Stimulated activated memory B cell treated with anti-CD40 and anti-IgM and Interleukin-4, amounts not matched to agents 10 μg/mL and 1 μg/mL and 100 μg/mL, for 72 hours (primary cell): ENCODE measurements at regions not wholly inside any gene's neighbourhood (a gene's known extent, or its start where the extent isn't known, plus 50 kb on each side); places are given as distances from the start of the nearest gene placed in this dataset.

ENCODE experiments used
- ATAC-seq: fragments of 150-1000 bp; cut with Tn5 transposase; 2 replicates; pipeline ENCODE4 v1.10.0; 2021
- H3K27ac Mint-ChIP-seq: one replicate; pipeline ENCODE4 v1.8.0; 2022; ENCODE audit warnings: mild to moderate bottlenecking, mixed read lengths
- H3K27me3 Mint-ChIP-seq: one replicate; pipeline ENCODE4 v1.8.0; 2022; ENCODE audit warnings: mixed read lengths
- H3K36me3 Mint-ChIP-seq: one replicate; pipeline ENCODE4 v1.8.0; 2022; ENCODE audit warnings: mixed read lengths
- H3K4me1 Mint-ChIP-seq: one replicate; pipeline ENCODE4 v1.8.0; 2022; ENCODE audit warnings: mixed read lengths
- H3K4me3 Mint-ChIP-seq: one replicate; pipeline ENCODE4 v1.8.0; 2022; ENCODE audit warnings: mild to moderate bottlenecking, moderate library complexity, mixed read lengths
- H3K9me3 Mint-ChIP-seq: one replicate; pipeline ENCODE4 v1.8.0; 2022; ENCODE audit warnings: mixed read lengths

DNA sequence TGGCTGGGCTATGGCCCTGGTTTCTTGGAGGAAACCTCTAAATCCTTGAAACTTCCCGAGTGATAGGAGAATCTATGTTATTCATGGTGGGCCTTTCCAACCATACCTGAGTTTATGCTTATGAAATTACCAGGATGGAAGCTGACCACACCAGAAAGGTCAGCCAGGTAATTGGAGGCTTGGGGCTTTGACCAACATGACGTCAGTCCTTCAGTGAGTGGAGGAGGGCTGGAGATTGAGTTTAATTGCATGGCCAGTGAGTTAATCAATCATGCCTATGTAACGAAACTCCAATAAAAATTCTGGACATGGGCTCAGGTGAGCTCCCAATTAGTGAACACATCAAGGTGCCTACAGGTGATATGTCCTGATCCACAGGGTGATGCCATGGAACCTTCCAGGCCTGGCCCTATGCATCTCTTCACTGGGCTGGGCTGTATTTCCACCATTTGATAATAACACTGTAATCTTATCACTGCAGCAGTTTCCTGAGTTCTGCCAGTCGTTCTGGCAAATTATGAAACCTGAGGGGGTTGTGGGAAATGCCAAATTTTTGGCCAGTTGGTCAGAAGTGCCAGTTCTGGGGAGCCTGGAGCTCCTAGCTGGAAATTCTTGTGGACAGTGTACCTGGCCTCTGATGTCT, 106.5 kb downstream of the CDH26 start:
- H3K27ac Mint-ChIP-seq = no peak overlapping the region
- no peak for ATAC-seq
- H3K9me3 Mint-ChIP-seq = no peaks in the 10 kb centered on the region
- no peak overlapping the region for H3K4me3 Mint-ChIP-seq
- H3K4me1 Mint-ChIP-seq = no peaks in the 10 kb centered on the region
- no peaks in the 10 kb centered on the region for H3K27me3 Mint-ChIP-seq
- H3K36me3 Mint-ChIP-seq = no peaks in the 10 kb centered on the region

DNA sequence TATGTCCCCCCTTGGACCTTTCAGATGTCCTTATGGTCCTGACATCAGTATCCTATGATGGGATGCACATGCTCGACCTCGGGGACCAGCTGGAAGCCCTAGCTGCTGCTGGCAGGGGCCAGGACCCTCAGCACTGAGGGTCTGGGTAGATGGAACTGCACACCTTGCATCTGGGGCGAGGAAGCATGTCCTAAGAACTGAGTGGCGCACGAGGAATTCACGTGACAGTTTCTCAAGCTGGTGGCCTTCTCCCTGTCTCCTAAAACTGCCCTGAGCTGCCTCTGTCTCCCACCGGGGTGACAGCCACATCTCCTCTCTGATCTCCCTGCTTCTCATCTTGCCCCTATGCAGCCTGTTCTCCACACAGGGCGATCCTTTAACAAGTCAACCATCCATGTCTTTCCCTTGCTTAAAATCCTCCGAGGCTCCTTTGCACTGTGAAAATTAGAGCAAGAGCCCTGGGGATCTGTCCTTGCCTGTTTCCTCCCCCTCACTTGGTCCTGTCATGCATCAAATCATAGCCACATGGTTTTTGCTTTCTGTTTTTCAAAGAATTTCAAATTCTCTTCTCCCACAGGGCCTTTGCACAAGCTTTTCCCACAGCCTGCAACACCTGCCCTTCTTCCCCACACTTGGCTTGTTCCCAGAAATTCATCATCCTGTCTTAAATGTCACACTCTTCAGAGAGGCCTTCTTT, 107.7 kb downstream of the CDH26 start:
- no peak overlapping the region for H3K27ac Mint-ChIP-seq
- no peaks in the 10 kb centered on the region for H3K36me3 Mint-ChIP-seq
- H3K4me1 Mint-ChIP-seq = no peaks in the 10 kb centered on the region
- no peak overlapping the region for H3K4me3 Mint-ChIP-seq
- H3K27me3 Mint-ChIP-seq = no peaks in the 10 kb centered on the region
- no peak for ATAC-seq
- H3K9me3 Mint-ChIP-seq = no peaks in the 10 kb centered on the region

DNA sequence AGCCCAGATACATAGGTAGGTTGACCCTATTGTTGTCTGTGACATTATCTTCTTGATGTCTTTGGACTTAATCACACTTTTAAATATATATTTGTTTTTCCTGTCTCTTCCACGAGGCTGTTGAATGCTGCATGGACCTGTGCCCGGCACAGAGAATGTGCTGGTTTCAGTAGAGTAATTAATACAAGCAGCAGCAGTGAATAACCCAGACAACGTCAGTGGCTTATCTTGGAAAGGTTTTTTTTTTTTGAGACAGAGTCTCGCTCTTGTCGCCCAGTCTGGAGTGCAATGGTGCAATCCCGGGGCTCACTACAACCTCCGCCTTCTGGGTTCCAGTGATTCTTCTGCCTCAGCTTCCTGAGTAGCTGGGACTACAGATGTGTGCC, 108.2 kb downstream of the CDH26 start:
- H3K27ac Mint-ChIP-seq = no peak overlapping the region

DNA sequence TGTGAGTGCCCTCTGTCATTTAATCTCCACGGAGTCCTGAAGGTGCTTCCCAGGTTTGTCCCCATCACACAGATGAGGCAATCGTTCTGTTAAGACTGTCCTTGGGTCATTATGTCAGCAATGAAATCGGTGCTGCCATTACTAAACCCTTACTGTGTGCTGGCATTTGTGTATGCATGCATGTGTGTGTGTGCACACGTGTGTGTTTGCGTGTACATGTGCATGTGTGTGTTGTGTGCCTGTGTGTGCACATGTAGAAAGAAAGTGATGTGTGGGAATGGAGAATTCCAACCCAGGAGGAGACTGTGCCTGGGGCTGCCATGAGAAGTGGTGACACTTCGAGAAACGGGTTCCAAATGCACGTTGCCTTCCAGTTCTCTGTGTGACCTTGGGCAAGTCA, 110.3 kb downstream of the CDH26 start:
- Mint-ChIP-seq H3K4me3 (no peak overlapping the region), H3K4me1 (no peaks in the 10 kb centered on the region), H3K9me3 (no peaks in the 10 kb centered on the region), H3K36me3 (no peaks in the 10 kb centered on the region), H3K27me3 (no peaks in the 10 kb centered on the region), H3K27ac (no peak overlapping the region)
- ATAC-seq = no peak

More for the DNA sequence above, 108.2 kb downstream of the CDH26 start:
- Mint-ChIP-seq H3K4me3 (no peak overlapping the region), H3K4me1 (no peaks in the 10 kb centered on the region), H3K36me3 (no peaks in the 10 kb centered on the region), H3K9me3 (no peaks in the 10 kb centered on the region), H3K27me3 (no peaks in the 10 kb centered on the region)
- ATAC-seq = no peak

DNA sequence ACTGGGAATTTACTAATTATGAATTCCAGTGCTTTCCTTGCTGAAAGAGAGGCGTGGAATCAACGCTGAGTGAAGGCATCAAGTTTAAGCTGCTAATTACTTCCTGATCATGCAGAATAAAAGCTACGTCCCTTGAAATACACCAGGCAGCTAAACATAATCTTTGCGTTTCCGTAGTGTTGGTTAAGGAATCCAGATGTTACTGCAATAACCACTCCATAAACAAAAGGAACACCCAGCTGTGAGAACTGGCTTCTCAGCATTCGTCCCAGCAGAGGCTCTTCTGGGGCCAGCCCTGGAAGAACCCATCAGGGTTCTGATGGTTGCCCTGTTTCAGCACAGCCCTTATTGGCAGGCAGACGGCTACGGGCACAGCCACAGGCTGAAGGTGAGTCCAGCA, 111.4 kb downstream of the CDH26 start:
- H3K4me3 Mint-ChIP-seq = no peak overlapping the region
- no peaks in the 10 kb centered on the region for H3K27me3 Mint-ChIP-seq
- no peaks in the 10 kb centered on the region for H3K9me3 Mint-ChIP-seq
- no peaks in the 10 kb centered on the region for H3K36me3 Mint-ChIP-seq
- no peak overlapping the region for H3K27ac Mint-ChIP-seq
- H3K4me1 Mint-ChIP-seq = no peaks in the 10 kb centered on the region
- no peak for ATAC-seq

DNA sequence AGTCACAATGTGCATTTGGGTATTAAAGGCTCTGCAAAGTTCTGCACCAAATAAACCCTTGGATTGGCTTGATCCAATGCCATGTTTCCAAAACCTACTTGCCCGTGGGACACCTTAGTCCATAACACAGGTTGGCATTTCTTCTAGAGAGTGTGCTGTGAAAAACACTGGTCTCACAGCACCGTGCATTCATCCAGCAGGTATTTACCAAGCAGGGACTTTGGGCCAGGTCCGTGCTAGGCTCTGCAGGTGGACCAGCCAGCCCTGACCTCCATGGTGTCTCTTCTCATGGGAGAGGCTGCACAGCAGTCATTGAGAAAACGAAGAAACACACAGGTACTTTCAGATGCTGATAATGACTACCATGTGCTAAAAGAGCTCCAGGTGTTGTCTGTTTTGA, 112.6 kb downstream of the CDH26 start:
- Mint-ChIP-seq H3K27me3 (no peaks in the 10 kb centered on the region), H3K9me3 (no peaks in the 10 kb centered on the region), H3K36me3 (no peaks in the 10 kb centered on the region), H3K27ac (no peak overlapping the region), H3K4me3 (no peak overlapping the region), H3K4me1 (no peaks in the 10 kb centered on the region)
- no peak for ATAC-seq

DNA sequence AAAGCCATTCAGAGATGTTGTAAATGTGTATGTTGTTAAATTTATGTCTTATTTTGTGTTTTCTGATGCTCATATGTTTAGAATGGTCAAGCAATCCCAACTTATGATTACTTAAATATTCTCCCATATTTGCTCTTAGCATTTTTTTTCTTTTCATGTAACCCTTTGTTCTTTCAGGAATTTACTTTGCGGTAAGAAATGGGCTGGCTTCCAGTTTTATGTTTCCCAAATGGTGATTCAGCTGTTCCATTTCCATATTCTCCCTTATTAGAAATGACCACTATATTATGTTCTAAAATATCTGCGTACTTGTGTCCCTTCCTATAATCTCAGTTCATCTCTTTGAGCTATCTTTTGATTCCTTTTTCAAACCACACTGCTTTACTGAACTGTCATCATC, 113.7 kb downstream of the CDH26 start:
- Mint-ChIP-seq H3K36me3 (no peaks in the 10 kb centered on the region), H3K4me1 (no peaks in the 10 kb centered on the region), H3K27ac (no peak overlapping the region), H3K9me3 (no peaks in the 10 kb centered on the region), H3K4me3 (no peak overlapping the region), H3K27me3 (no peaks in the 10 kb centered on the region)
- no peak for ATAC-seq

DNA sequence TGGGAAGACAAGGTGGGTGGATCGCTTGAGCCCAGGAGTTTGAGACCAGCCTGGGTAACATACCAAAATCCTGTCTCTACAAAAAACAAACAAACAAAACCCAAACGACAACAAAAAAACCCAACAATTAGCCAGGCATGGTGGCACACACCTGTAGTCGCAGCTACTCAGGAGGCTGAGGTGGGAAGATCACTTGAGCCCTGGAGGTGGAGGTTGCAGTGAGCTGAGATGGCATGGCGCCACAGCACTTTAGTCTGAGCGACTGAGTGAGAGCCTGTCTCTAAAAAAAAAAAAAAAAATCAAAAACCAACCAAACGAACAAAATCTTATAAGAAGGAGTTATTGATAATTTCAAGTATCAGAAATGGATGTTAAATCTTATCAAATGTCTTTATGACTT, 114.9 kb downstream of the CDH26 start:
- no peaks in the 10 kb centered on the region for H3K9me3 Mint-ChIP-seq
- no peak overlapping the region for H3K4me3 Mint-ChIP-seq
- H3K27me3 Mint-ChIP-seq = no peaks in the 10 kb centered on the region
- no peak overlapping the region for H3K27ac Mint-ChIP-seq
- no peaks in the 10 kb centered on the region for H3K4me1 Mint-ChIP-seq
- no peaks in the 10 kb centered on the region for H3K36me3 Mint-ChIP-seq
- ATAC-seq = no peak

DNA sequence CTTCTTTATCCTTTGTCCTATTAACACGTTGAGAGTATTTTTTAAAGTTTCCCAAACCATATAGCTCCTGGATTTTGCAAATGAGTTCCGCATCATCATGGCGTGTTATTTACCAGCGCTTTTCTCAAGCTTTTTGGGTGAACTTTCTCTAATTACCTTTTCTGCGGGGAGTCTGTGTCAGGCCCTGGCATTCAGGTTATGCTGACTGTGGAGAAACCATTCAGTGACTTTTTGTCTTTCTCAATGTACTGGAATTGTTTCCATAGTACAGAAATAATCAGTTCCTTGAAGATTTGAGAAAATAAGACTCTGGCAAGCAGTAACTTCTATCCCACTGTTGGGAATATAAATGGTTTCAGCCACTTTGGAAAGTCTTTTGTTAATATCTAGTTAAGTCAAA, 115.3 kb downstream of the CDH26 start:
- no peak overlapping the region for H3K27ac Mint-ChIP-seq
- H3K4me3 Mint-ChIP-seq = no peak overlapping the region
- H3K36me3 Mint-ChIP-seq = no peaks in the 10 kb centered on the region

DNA sequence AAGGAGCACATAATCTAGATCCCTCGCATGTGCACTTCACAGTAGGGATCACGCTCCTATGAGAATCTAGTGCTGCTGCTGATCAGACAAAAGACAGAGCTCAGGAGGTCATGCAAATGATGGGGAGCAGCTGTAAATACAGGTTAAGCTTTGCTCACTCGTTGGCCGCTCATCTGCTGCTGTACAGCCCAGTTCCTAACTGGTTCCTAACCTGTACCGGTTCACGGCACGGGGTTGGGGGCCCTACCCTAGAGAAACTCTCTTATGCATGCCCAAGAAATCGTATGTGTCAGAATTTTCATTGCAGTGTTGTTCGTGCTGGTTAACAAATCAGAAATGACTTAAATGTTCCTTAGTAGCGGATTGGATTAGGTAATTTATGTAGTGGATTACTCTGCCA, 116.1 kb downstream of the CDH26 start:
- no peak for ATAC-seq
- no peaks in the 10 kb centered on the region for H3K27me3 Mint-ChIP-seq
- no peaks in the 10 kb centered on the region for H3K36me3 Mint-ChIP-seq
- H3K27ac Mint-ChIP-seq = no peak overlapping the region
- H3K9me3 Mint-ChIP-seq = no peaks in the 10 kb centered on the region
- no peak overlapping the region for H3K4me3 Mint-ChIP-seq
- no peaks in the 10 kb centered on the region for H3K4me1 Mint-ChIP-seq

More for the DNA sequence above, 115.3 kb downstream of the CDH26 start:
- Mint-ChIP-seq H3K27me3 (no peaks in the 10 kb centered on the region), H3K4me1 (no peaks in the 10 kb centered on the region), H3K9me3 (no peaks in the 10 kb centered on the region)
- no peak for ATAC-seq

DNA sequence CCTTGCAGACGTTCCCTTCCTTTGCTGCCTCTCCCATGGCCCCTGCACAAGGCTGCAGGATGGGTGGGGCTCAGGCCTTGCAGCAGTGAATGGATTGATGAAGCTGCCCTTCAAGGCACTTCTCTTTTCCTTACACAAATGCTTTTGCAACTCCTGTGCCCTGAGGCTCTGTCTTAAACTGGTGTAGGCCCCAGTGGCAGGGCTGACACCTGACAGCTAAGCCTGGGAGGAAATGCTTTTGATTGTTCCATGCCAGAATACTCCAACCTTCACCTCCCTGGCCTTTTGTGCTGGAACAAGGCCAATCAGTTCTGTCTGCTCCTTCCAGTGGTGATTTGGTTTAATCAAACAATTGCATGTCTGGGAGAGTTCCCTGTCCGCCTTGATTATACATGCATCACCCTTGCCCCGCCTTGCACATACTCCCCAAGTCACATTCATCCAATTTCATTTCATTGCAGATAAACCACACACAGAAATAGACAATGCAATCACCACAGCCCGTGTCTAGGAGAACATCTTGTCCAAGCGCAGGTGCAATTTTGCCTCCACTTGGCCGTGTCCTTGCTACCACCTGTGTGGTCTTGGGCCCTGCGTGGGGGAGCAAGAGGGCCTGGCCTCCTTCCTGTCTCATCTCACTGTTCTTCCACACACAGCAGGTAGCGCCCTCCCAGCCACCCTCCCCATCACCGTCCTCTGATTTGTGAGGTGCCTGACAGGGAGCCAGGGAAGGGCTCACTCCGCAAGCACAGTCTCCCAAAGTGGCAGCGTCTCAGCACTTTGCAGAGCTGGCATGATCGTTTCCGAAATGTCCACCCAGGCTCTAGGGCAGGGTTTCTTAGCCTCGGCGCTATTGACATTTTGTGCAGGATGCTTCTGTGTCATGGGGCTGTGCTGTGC, 120.4 kb downstream of the CDH26 start:
- Mint-ChIP-seq H3K27ac (no peak overlapping the region), H3K4me3 (no peak overlapping the region), H3K9me3 (peaks cover 3% of the 10 kb centered on the region), H3K36me3 (no peaks in the 10 kb centered on the region), H3K27me3 (no peaks in the 10 kb centered on the region), H3K4me1 (no peaks in the 10 kb centered on the region)
- no peak for ATAC-seq

DNA sequence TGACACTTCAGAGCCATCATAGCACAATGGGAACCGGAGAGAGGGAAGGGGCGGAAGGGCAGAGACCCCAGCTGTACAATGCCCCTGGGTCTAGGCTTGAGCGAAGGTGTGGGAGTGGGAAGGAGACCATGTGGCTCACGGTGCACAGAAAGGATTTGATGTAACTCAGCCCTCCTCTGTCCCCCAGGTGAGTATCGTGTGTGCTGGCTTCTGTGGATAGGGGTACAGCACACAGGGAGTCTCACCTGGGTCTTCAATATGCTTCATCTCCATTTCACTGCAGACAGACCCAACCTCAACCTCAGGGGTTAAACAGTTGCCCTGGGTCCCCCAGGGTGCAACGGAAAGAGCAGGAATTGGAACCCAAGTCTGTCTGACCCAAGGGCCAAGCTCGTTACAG, 122.2 kb downstream of the CDH26 start:
- H3K27me3 Mint-ChIP-seq = no peaks in the 10 kb centered on the region
- H3K4me1 Mint-ChIP-seq = no peaks in the 10 kb centered on the region
- no peak overlapping the region for H3K4me3 Mint-ChIP-seq
- ATAC-seq = no peak
- H3K27ac Mint-ChIP-seq = no peak overlapping the region
- no peaks in the 10 kb centered on the region for H3K36me3 Mint-ChIP-seq
- peaks cover 3% of the 10 kb centered on the region for H3K9me3 Mint-ChIP-seq

DNA sequence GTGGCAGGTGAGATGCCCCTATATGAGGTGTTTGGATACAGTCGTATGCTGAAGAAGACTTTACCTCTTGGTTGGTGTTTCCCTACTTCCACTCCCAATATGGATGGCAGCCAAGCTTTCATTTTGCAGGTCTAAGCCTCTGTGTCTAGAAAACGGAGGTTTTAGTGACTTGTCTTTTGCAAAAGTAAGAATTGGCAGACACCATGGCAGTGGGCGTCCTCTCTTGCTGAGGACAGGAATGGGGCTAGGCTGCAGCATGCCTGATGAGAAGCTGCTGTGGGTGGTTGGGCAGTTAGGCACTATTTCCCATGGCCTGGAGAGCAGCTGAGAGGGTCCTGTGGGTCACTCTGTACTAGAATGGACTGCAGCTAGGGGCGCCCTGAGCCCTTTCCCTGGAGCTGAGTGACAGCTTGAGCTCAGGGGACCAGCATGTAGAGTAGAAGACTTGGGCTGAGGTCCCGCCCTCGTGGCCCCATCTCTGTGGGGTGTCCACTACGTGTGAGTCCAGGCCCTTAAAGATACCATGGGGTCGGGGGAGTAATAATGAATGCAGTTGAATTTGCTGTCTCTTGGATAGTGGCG, 127.4 kb downstream of the CDH26 start:
- H3K4me1 Mint-ChIP-seq = no peaks in the 10 kb centered on the region
- ATAC-seq = no peak
- H3K36me3 Mint-ChIP-seq = no peaks in the 10 kb centered on the region
- peaks cover 3% of the 10 kb centered on the region for H3K9me3 Mint-ChIP-seq
- no peak overlapping the region for H3K27ac Mint-ChIP-seq
- H3K27me3 Mint-ChIP-seq = peaks cover 33% of the 10 kb centered on the region
- no peak overlapping the region for H3K4me3 Mint-ChIP-seq

DNA sequence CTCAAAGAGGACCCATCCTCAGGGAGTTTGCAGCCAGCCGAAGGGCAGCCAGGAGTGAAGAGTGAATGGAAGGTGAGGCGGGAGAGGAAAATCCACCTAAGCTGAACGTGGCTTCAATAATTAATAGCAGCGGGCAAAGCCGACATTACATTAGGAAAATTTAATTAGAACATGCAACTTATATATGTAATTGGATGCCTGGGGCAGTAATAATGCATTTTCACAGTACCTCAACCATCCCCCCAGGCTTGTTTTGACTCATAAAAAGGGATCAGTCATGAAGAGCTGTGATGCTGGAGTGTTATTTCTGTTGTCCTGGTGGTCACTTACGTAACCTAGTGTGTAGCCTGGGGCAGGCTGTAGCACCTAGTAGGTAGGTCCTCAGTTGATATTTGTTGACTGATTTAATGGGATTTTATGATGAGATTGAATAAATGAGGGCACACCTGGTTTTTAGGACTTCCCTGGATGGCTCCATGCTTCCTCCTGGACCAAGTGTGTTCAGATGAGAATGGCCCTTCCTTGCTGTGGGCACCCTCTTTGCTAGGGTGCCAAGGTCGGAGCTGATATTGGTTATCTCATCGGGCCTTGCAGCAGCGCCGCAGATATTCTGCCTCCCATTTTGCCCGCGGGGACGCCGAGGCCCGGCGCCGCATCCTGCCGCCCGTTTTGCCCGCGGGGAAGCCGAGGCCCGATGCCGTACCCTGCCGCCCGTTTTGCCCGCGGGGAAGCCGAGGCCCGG, 128.8 kb downstream of the CDH26 start:
- Mint-ChIP-seq H3K4me1 (no peaks in the 10 kb centered on the region), H3K4me3 (no peak overlapping the region), H3K36me3 (no peaks in the 10 kb centered on the region), H3K9me3 (peaks cover 3% of the 10 kb centered on the region), H3K27me3 (peaks cover 44% of the 10 kb centered on the region), H3K27ac (no peak overlapping the region)
- no peak for ATAC-seq

DNA sequence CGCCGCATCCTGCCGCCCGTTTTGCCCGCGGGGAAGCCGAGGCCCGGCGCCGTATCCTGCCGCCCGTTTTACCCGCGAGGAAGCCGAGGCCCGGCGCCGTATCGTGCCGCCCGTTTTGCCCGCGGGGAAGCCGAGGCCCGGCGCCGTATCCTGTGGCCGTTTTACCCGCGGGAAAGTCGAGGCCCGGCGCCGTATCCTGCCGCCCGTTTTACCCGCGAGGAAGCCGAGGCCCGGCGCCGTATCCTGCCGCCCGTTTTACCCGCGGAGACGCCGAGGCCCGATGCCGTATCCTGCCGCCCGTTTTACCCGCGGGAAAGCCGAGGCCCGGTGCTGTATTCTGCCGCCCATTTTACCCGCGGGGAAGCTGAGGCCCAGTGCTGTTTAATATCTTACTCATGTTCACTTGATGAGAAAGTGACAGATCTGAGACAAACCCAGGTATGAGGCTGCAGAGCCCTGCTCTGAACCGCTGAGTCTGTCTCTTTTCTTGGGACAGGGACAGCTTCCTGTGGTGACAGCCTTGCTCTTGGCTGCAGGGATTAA, 129.4 kb downstream of the CDH26 start:
- no peaks in the 10 kb centered on the region for H3K4me1 Mint-ChIP-seq
- peaks cover 44% of the 10 kb centered on the region for H3K27me3 Mint-ChIP-seq
- H3K4me3 Mint-ChIP-seq = no peak overlapping the region
- no peaks in the 10 kb centered on the region for H3K36me3 Mint-ChIP-seq
- peaks cover 3% of the 10 kb centered on the region for H3K9me3 Mint-ChIP-seq
- no peak for ATAC-seq
- H3K27ac Mint-ChIP-seq = no peak overlapping the region
